ENCODE measurements at regions not wholly inside any gene's neighbourhood (a gene's known extent, or its start where the extent isn't known, plus 50 kb on each side); places are given as distances from the start of the nearest gene placed in this dataset.
A peak's percentile ranks its signal among the peaks of the same experiment; 100 is the strongest.

DNA sequence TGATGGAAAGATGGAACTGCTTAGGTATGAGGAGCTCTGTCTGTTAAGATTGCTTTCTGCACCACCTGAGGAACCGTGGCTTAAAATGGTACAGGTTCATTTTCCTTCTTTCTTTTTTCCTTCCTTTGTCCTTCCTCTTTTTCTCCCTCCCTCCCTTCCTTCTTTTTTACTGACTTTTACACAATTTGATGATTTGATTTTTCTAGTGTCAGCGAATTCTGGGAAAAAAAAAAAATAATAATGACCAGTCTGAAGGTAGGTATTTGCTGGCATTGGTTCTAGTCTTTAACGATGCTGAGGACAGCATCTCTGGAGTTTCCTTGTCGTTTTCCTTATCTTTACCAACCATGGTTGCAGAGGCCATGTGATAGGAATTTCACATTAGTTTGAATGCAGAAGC lies 613.5 kb downstream of the EDEM1 start:
- no peak overlapping the region for H2AFZ ChIP-seq (ENCODE audit: low read length)
- no peaks in the 10 kb centered on the region for H3K27me3 ChIP-seq (ENCODE audit: insufficient read depth, low read length, poor library complexity, severe bottlenecking)
- TF ChIP-seq, protein P1, sequence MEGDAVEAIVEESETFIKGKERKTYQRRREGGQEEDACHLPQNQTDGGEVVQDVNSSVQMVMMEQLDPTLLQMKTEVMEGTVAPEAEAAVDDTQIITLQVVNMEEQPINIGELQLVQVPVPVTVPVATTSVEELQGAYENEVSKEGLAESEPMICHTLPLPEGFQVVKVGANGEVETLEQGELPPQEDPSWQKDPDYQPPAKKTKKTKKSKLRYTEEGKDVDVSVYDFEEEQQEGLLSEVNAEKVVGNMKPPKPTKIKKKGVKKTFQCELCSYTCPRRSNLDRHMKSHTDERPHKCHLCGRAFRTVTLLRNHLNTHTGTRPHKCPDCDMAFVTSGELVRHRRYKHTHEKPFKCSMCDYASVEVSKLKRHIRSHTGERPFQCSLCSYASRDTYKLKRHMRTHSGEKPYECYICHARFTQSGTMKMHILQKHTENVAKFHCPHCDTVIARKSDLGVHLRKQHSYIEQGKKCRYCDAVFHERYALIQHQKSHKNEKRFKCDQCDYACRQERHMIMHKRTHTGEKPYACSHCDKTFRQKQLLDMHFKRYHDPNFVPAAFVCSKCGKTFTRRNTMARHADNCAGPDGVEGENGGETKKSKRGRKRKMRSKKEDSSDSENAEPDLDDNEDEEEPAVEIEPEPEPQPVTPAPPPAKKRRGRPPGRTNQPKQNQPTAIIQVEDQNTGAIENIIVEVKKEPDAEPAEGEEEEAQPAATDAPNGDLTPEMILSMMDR (conservative IDR thresholded peaks at IDR 0.05; ENCODE audit: low read length), result no peak
- no peak for TF ChIP-seq EZH2phosphoT487 (IDR thresholded peaks at IDR 0.05; ENCODE audit: borderline replicate concordance)
- H3K9me2 ChIP-seq (replicated peaks; ENCODE audit: low read depth, low read length), result no peaks in the 10 kb centered on the region
- H3K79me2 ChIP-seq (ENCODE audit: insufficient read depth, low read length), result no peaks in the 10 kb centered on the region
- no peaks in the 10 kb centered on the region for H3K36me3 ChIP-seq (ENCODE audit: insufficient read depth, low read length)
- H3K9ac ChIP-seq (ENCODE audit: low read depth, low read length, poor library complexity, severe bottlenecking), result no peak overlapping the region
- H3K4me2 ChIP-seq (ENCODE audit: low read depth, low read length, poor library complexity, severe bottlenecking), result no peak overlapping the region
- H3K9me3 ChIP-seq (ENCODE audit: insufficient read depth, low read depth, low read length), result no peaks in the 10 kb centered on the region
- no peak overlapping the region for H3K4me3 ChIP-seq (ENCODE audit: low read length, poor library complexity, severe bottlenecking)
- no peaks in the 10 kb centered on the region for H4K20me1 ChIP-seq (ENCODE audit: insufficient read depth, low read length, poor library complexity, severe bottlenecking)
- no peaks in the 10 kb centered on the region for H3K4me1 ChIP-seq (ENCODE audit: insufficient read depth, low read length, poor library complexity, severe bottlenecking)
- no peaks in the 10 kb centered on the region for H3F3A ChIP-seq (ENCODE audit: low read depth)

DNA sequence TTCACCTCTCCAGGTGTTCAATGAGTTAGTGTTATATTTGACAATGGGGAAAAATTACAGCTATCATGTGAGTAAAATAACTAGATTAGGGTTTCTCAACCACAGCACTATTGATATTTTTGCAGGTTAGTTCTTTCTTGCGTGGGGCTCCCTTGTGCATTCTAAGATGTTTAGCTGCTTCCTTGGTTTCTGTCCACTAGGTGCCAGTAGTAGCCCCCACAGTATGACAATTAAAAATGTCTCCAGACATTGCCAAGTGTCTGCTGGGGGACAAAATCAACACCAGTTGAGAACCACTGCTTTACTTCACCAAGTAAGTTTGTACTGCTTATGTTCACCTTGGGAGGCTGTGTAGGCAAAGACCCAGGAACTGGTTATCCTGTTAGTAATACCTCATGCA lies 618.7 kb downstream of the EDEM1 start:
- Histone ChIP-seq H3K9me3 (ENCODE audit: insufficient read depth, low read depth, low read length) (no peaks in the 10 kb centered on the region), H3K79me2 (ENCODE audit: insufficient read depth, low read length) (no peaks in the 10 kb centered on the region), H3K27me3 (ENCODE audit: insufficient read depth, low read length, poor library complexity, severe bottlenecking) (no peaks in the 10 kb centered on the region), H2AFZ (ENCODE audit: low read length) (no peak overlapping the region), H4K20me1 (ENCODE audit: insufficient read depth, low read length, poor library complexity, severe bottlenecking) (no peaks in the 10 kb centered on the region), H3K4me2 (ENCODE audit: low read depth, low read length, poor library complexity, severe bottlenecking) (no peak overlapping the region), H3F3A (ENCODE audit: low read depth) (no peaks in the 10 kb centered on the region), H3K4me1 (ENCODE audit: insufficient read depth, low read length, poor library complexity, severe bottlenecking) (no peaks in the 10 kb centered on the region), H3K36me3 (ENCODE audit: insufficient read depth, low read length) (no peaks in the 10 kb centered on the region), H3K9me2 (replicated peaks; ENCODE audit: low read depth, low read length) (no peaks in the 10 kb centered on the region), H3K9ac (ENCODE audit: low read depth, low read length, poor library complexity, severe bottlenecking) (no peak overlapping the region), H3K4me3 (ENCODE audit: low read length, poor library complexity, severe bottlenecking) (no peak overlapping the region)
- no peak for TF ChIP-seq EZH2phosphoT487 (IDR thresholded peaks at IDR 0.05; ENCODE audit: borderline replicate concordance)
- TF ChIP-seq, protein P1 (conservative IDR thresholded peaks at IDR 0.05; ENCODE audit: low read length), result peak; percentile 41

DNA sequence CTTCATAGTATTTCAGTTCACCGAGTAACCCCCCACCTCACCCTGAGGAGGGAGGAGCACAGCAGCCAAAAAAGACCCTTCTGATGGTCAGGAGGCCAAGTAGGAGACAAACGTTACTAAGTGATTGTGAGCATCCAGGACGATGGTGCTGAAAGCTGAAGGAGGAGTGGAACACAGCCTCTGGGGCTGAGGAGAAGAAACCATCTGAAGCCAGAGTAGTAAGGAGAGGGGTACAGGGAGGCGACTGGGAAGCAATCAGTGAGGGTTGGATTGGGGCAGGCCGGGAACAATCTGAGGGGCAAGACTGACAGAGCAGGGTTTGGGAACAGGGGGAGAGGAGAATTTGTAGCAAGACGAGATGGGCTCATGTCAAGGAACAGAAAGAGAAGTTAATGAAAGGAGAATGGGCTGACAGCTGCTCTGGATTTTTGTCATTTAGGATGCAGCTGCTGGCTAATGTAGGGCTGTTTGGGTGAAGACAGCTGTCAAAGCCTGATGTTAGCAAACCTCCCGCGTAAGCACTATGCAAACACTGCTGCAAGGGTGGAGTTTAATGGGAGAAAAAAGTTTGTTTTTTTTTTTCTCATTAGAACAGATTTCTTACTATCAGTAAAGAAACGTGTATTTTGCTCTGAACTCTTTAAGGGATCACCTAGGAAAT lies 622.2 kb downstream of the EDEM1 start:
- Histone ChIP-seq H3K36me3 (ENCODE audit: insufficient read depth, low read length) (no peaks in the 10 kb centered on the region), H3K9me3 (ENCODE audit: insufficient read depth, low read depth, low read length) (no peaks in the 10 kb centered on the region), H3K4me3 (ENCODE audit: low read length, poor library complexity, severe bottlenecking) (no peak overlapping the region), H4K20me1 (ENCODE audit: insufficient read depth, low read length, poor library complexity, severe bottlenecking) (no peaks in the 10 kb centered on the region), H3K79me2 (ENCODE audit: insufficient read depth, low read length) (no peaks in the 10 kb centered on the region), H3K27me3 (ENCODE audit: insufficient read depth, low read length, poor library complexity, severe bottlenecking) (no peaks in the 10 kb centered on the region), H3K4me2 (ENCODE audit: low read depth, low read length, poor library complexity, severe bottlenecking) (no peak overlapping the region), H3K9me2 (replicated peaks; ENCODE audit: low read depth, low read length) (no peaks in the 10 kb centered on the region), H2AFZ (ENCODE audit: low read length) (no peak overlapping the region), H3F3A (ENCODE audit: low read depth) (no peaks in the 10 kb centered on the region), H3K9ac (ENCODE audit: low read depth, low read length, poor library complexity, severe bottlenecking) (no peak overlapping the region), H3K4me1 (ENCODE audit: insufficient read depth, low read length, poor library complexity, severe bottlenecking) (no peaks in the 10 kb centered on the region)
- TF ChIP-seq, protein P1 (conservative IDR thresholded peaks at IDR 0.05; ENCODE audit: low read length), result no peak
- TF ChIP-seq EZH2phosphoT487 (IDR thresholded peaks at IDR 0.05; ENCODE audit: borderline replicate concordance), result no peak

Measured in Loucy (cell line).